ENCODE measurements at regions not wholly inside any gene's neighbourhood (a gene's known extent, or its start where the extent isn't known, plus 50 kb on each side); places are given as distances from the start of the nearest gene placed in this dataset.

- DNase-seq (ENCODE audit: low read depth): no peak
- no peak for TF ChIP-seq CTCF (IDR thresholded peaks at IDR 0.05; ENCODE audit: low read length, missing control alignments)
- H3K4me3 ChIP-seq (replicated peaks; ENCODE audit: low read depth, low read length): no peak overlapping the region
Measured at GRCh38 chr17:79395545-79395944, 215.3 kb downstream of the RBFOX3 start.

- no peak for TF ChIP-seq CTCF (IDR thresholded peaks at IDR 0.05; ENCODE audit: low read length, missing control alignments)
- no peak for DNase-seq (ENCODE audit: low read depth)
- H3K4me3 ChIP-seq (replicated peaks; ENCODE audit: low read depth, low read length): no peak overlapping the region
Measured at GRCh38 chr17:79395066-79395465, 215.8 kb downstream of the RBFOX3 start.

- TF ChIP-seq CTCF (IDR thresholded peaks at IDR 0.05; ENCODE audit: low read length, missing control alignments): peak; percentile 94
- DNase-seq (ENCODE audit: low read depth): peak; percentile 71
- no peak overlapping the region for H3K4me3 ChIP-seq (replicated peaks; ENCODE audit: low read depth, low read length)
Measured at GRCh38 chr17:79393358-79394052, 217.3 kb downstream of the RBFOX3 start.

GRCh38 chr17:79392598-79392997, 218.3 kb downstream of the RBFOX3 start:
- no peak overlapping the region for H3K4me3 ChIP-seq (replicated peaks; ENCODE audit: low read depth, low read length)
- no peak for DNase-seq (ENCODE audit: low read depth)
- TF ChIP-seq CTCF (IDR thresholded peaks at IDR 0.05; ENCODE audit: low read length, missing control alignments): no peak

- peak; percentile 77 for DNase-seq (ENCODE audit: low read depth)
- H3K4me3 ChIP-seq (replicated peaks; ENCODE audit: low read depth, low read length): no peak overlapping the region
- TF ChIP-seq CTCF (IDR thresholded peaks at IDR 0.05; ENCODE audit: low read length, missing control alignments): peak; percentile 86
Measured at GRCh38 chr17:79391376-79392233, 219.2 kb downstream of the RBFOX3 start.

GRCh38 chr17:79389896-79390295, 221.0 kb downstream of the RBFOX3 start:
- TF ChIP-seq CTCF (IDR thresholded peaks at IDR 0.05; ENCODE audit: low read length, missing control alignments): no peak

More at GRCh38 chr17:79389896-79390295, 221.0 kb downstream of the RBFOX3 start:
- DNase-seq (ENCODE audit: low read depth): no peak
- no peak overlapping the region for H3K4me3 ChIP-seq (replicated peaks; ENCODE audit: low read depth, low read length)

All from fibroblast of pulmonary artery (primary cell).